ENCODE measurements at regions not wholly inside any gene's neighbourhood (a gene's known extent, or its start where the extent isn't known, plus 50 kb on each side); places are given as distances from the start of the nearest gene placed in this dataset.

DNA sequence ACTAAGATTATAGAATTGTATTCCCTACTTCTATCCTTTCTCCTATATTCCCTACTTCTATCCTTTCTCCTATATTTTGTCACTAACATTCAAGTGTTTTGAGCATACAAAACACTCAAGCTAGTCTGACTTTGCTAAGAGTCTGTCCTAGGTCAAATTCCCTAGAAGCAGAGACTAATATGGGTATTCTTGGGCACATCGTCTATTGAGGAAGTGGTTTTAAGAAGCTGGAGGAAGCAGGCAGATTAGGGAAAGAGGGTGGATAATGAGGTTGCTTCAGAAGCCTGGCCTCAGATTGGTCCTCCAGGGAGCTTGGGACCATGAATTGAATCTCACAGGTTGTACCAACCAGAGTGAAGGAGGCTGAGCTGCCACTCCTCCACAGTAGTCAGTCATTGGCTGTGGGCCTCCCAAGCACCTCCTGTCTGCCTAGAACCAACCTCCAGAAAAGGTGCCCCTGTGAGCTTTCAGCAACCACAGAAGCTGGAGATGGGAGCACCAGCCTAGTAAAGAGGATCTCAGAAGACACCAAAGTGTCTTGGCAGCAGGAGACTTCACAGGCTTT is 295.9 kb upstream of the PHF14 start:
- TF ChIP-seq POLR2AphosphoS5 (IDR thresholded peaks at IDR 0.05) (no peak), POLR2A (IDR thresholded peaks at IDR 0.05) (no peak)
- TF ChIP-seq, protein P1, sequence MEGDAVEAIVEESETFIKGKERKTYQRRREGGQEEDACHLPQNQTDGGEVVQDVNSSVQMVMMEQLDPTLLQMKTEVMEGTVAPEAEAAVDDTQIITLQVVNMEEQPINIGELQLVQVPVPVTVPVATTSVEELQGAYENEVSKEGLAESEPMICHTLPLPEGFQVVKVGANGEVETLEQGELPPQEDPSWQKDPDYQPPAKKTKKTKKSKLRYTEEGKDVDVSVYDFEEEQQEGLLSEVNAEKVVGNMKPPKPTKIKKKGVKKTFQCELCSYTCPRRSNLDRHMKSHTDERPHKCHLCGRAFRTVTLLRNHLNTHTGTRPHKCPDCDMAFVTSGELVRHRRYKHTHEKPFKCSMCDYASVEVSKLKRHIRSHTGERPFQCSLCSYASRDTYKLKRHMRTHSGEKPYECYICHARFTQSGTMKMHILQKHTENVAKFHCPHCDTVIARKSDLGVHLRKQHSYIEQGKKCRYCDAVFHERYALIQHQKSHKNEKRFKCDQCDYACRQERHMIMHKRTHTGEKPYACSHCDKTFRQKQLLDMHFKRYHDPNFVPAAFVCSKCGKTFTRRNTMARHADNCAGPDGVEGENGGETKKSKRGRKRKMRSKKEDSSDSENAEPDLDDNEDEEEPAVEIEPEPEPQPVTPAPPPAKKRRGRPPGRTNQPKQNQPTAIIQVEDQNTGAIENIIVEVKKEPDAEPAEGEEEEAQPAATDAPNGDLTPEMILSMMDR (IDR thresholded peaks at IDR 0.05) = no peak
